Caco-2 (cell line): ENCODE measurements at regions not wholly inside any gene's neighbourhood (a gene's known extent, or its start where the extent isn't known, plus 50 kb on each side); places are given as distances from the start of the nearest gene placed in this dataset.

Experiments used
- BruUV-seq: library from RNA; stranded (reverse); fragments of 400-500 nt; replicated peaks from 2 replicates; lab custom pipeline; 2021; lab: Mats Ljungman, UMichigan
- CTCF ChIA-PET: fragments of 300-600 bp; sonication (Branson Sonifier 250); formaldehyde crosslinking; loops from one replicate; lab custom pipeline; 2022; ENCODE audit warnings: antibody characterized with exemption; lab: Charles Lee
- POLR2A ChIA-PET: fragments of 300-600 bp; sonication (Branson Sonifier 250); formaldehyde crosslinking; loops from one replicate; lab custom pipeline; 2022; ENCODE audit warnings: antibody characterized with exemption; lab: Charles Lee
- DNase-seq, 2 experiments: peaks; one replicate each; pipeline versions ENCODE4 v3.0.0 to v3.0.0-alpha.2; 2020 to 2022
- H3K27me3 ChIP-seq: replicated peaks from 2 replicates; pipeline ENCODE4 v1.6.0; 2011; ENCODE audit warnings: low read length; ENCODE audit not compliant: control insufficient read depth, insufficient read depth
- H3K36me3 ChIP-seq: 2 replicates; pipeline ENCODE4 v1.5.1; 2011; ENCODE audit warnings: low read length; ENCODE audit not compliant: control insufficient read depth, insufficient read depth
- H3K4me1 ChIP-seq: fragments of 250-450 bp; sonication (Bioruptor Pico); 2 replicates; pipeline ENCODE4 v1.5.1; 2020; ENCODE audit warnings: mild to moderate bottlenecking
- H3K4me3 ChIP-seq: 2 replicates; pipeline ENCODE4 v1.5.1; 2011; ENCODE audit warnings: low read depth, mild to moderate bottlenecking, control low read depth, low read length
- H3K9me3 ChIP-seq: fragments of 250-450 bp; sonication (Bioruptor Pico); 2 replicates; pipeline ENCODE4 v1.5.1; 2020; ENCODE audit warnings: mild to moderate bottlenecking, moderate library complexity
- H3K27ac Mint-ChIP-seq: one replicate; pipeline ENCODE4 v1.8.0; 2022; ENCODE audit warnings: mixed read lengths; ENCODE audit not compliant: unreplicated experiment
- H3K27me3 Mint-ChIP-seq: one replicate; pipeline ENCODE4 v1.8.0; 2022; ENCODE audit warnings: mixed read lengths; ENCODE audit not compliant: insufficient read depth, unreplicated experiment
- H3K36me3 Mint-ChIP-seq: one replicate; pipeline ENCODE4 v1.8.0; 2022; ENCODE audit warnings: mild to moderate bottlenecking, mixed read lengths; ENCODE audit not compliant: insufficient read depth, unreplicated experiment
- H3K4me1 Mint-ChIP-seq: one replicate; pipeline ENCODE4 v1.8.0; 2022; ENCODE audit warnings: low read depth, mixed read lengths; ENCODE audit not compliant: unreplicated experiment
- H3K4me3 Mint-ChIP-seq: one replicate; pipeline ENCODE4 v1.8.0; 2022; ENCODE audit warnings: mild to moderate bottlenecking, moderate library complexity, mixed read lengths; ENCODE audit not compliant: unreplicated experiment
- H3K9me3 Mint-ChIP-seq: one replicate; pipeline ENCODE4 v1.8.0; 2022; ENCODE audit warnings: mixed read lengths; ENCODE audit not compliant: unreplicated experiment
- intact Hi-C: fragments of 100-400 bp; cut with micrococcal nuclease; formaldehyde crosslinking; loops from one replicate; pipeline ENCODE4 v1.10.0; 2022; ENCODE audit not compliant: unreplicated experiment
- TF ChIP-seq, protein P1 (sequence below), 2 experiments: fragments of 200-600 bp in 1 of 2; IDR thresholded peaks; 1 replicate in 1 of 2; 2 replicates in 1 of 2; pipeline versions ENCODE4 v1.5.1 to v1.8.0; 2011 to 2022; ENCODE audit warnings: antibody characterized with exemption in 1 of 2, control low read depth in 1 of 2, inconsistent platforms in 1 of 2, low read depth in 1 of 2, low read length in 1 of 2, mild to moderate bottlenecking in 1 of 2, moderate library complexity in 1 of 2; ENCODE audit not compliant: insufficient read depth in 1 of 2, severe bottlenecking in 1 of 2, unreplicated experiment in 1 of 2

DNA sequence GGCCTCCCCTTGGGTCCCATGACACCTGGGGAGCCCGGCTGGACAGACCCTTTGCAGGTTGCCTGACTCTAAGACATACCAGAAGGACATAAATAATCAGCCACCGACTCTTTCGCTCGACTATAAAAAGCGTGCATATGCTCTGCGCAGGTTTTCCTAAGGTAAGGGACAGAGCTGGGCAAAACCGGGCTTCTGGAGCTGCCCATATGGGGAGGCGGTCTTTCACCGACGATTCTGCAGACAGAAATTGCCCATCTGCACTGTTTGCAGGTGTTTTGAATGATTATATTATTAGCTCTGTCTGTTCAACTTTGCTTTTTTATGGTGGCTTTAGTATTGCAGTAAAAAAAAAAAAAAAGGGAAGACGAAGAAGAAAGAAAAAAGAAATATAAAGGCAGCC, 347.2 kb downstream of the TSHZ3 start:
- intact Hi-C loops, result no loop called here
- no peak for DNase-seq
- Histone ChIP-seq H3K4me1 (no peaks in the 10 kb centered on the region), H3K4me3 (no peak overlapping the region), H3K9me3 (no peaks in the 10 kb centered on the region), H3K27me3 (no peaks in the 10 kb centered on the region), H3K36me3 (no peaks in the 10 kb centered on the region)
- Mint-ChIP-seq H3K9me3 (no peaks in the 10 kb centered on the region), H3K27ac (no peak overlapping the region), H3K4me1 (no peaks in the 10 kb centered on the region), H3K4me3 (no peak overlapping the region), H3K27me3 (peaks cover 5% of the 10 kb centered on the region), H3K36me3 (no peaks in the 10 kb centered on the region)
- TF ChIP-seq, protein P1, sequence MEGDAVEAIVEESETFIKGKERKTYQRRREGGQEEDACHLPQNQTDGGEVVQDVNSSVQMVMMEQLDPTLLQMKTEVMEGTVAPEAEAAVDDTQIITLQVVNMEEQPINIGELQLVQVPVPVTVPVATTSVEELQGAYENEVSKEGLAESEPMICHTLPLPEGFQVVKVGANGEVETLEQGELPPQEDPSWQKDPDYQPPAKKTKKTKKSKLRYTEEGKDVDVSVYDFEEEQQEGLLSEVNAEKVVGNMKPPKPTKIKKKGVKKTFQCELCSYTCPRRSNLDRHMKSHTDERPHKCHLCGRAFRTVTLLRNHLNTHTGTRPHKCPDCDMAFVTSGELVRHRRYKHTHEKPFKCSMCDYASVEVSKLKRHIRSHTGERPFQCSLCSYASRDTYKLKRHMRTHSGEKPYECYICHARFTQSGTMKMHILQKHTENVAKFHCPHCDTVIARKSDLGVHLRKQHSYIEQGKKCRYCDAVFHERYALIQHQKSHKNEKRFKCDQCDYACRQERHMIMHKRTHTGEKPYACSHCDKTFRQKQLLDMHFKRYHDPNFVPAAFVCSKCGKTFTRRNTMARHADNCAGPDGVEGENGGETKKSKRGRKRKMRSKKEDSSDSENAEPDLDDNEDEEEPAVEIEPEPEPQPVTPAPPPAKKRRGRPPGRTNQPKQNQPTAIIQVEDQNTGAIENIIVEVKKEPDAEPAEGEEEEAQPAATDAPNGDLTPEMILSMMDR (IDR thresholded peaks at IDR 0.05; ENCODE audit: insufficient read depth in 1 of 2, low read depth in 1 of 2, low read length in 1 of 2, severe bottlenecking in 1 of 2, unreplicated experiment in 1 of 2), result no peak
- no TSS peak for BruUV-seq
- ChIA-PET CTCF (no interaction called here), POLR2A (no interaction called here)

DNA sequence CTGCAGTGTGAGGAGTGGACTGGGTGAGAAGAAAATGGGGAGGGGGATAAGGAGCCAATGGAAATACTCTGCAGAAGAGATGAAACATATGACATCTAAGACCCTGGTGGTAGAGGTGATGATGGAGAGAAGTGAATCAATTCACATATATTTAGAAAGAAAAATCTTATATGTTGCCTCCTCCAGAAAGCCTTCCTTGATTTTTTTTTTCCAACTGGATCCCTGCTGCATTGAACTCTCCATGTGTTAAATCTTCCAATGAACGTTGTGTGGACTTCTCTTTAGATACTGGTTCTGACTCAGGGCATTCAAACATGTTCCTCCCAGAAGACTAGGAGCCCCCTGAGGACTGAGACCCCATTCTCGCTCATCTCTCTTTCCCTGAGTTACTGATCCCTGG, 348.3 kb downstream of the TSHZ3 start:
- Mint-ChIP-seq H3K4me1 (no peaks in the 10 kb centered on the region), H3K9me3 (no peaks in the 10 kb centered on the region), H3K4me3 (no peak overlapping the region), H3K27me3 (peaks cover 5% of the 10 kb centered on the region), H3K27ac (no peak overlapping the region), H3K36me3 (no peaks in the 10 kb centered on the region)
- no peak for DNase-seq
- intact Hi-C loops, result no loop called here
- ChIA-PET CTCF (no interaction called here), POLR2A (no interaction called here)
- no TSS peak for BruUV-seq
- H3K27me3 ChIP-seq, result no peaks in the 10 kb centered on the region
- no peaks in the 10 kb centered on the region for H3K9me3 ChIP-seq
- no peaks in the 10 kb centered on the region for H3K4me1 ChIP-seq
- TF ChIP-seq, protein P1 (IDR thresholded peaks at IDR 0.05; ENCODE audit: insufficient read depth in 1 of 2, low read depth in 1 of 2, low read length in 1 of 2, severe bottlenecking in 1 of 2, unreplicated experiment in 1 of 2), result no peak
- H3K4me3 ChIP-seq, result no peak overlapping the region
- H3K36me3 ChIP-seq, result no peaks in the 10 kb centered on the region

DNA sequence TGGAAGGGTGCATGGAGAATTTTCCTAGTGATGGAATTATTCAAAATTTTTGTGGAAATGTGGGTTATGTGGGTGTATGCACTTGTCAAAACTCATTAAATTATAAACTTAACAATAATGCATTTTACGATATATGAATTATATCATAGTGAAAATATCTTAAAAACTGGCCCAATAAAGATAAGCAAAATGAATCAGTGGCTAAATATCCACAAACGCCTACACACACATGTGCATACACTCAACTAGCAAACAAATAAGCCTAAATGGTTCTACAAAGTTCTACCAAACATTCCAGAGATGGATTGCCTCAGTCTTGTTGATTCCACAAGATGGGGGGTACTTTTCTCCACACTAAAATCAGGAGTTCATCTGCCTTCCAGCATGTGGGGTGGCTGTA, 349.5 kb downstream of the TSHZ3 start:
- Mint-ChIP-seq H3K9me3 (no peaks in the 10 kb centered on the region), H3K4me3 (no peak overlapping the region), H3K4me1 (no peaks in the 10 kb centered on the region), H3K36me3 (no peaks in the 10 kb centered on the region), H3K27me3 (peaks cover 5% of the 10 kb centered on the region), H3K27ac (no peak overlapping the region)
- DNase-seq, result no peak
- intact Hi-C loops, result no loop called here
- no peaks in the 10 kb centered on the region for H3K9me3 ChIP-seq
- no TSS peak for BruUV-seq
- no peaks in the 10 kb centered on the region for H3K36me3 ChIP-seq
- no peak overlapping the region for H3K4me3 ChIP-seq
- TF ChIP-seq, protein P1 (IDR thresholded peaks at IDR 0.05; ENCODE audit: insufficient read depth in 1 of 2, low read depth in 1 of 2, low read length in 1 of 2, severe bottlenecking in 1 of 2, unreplicated experiment in 1 of 2), result no peak
- H3K27me3 ChIP-seq, result no peaks in the 10 kb centered on the region
- CTCF ChIA-PET, result no interaction called here
- POLR2A ChIA-PET, result no interaction called here
- no peaks in the 10 kb centered on the region for H3K4me1 ChIP-seq
